ENCODE measurements at regions not wholly inside any gene's neighbourhood (a gene's known extent, or its start where the extent isn't known, plus 50 kb on each side); places are given as distances from the start of the nearest gene placed in this dataset.

DNA sequence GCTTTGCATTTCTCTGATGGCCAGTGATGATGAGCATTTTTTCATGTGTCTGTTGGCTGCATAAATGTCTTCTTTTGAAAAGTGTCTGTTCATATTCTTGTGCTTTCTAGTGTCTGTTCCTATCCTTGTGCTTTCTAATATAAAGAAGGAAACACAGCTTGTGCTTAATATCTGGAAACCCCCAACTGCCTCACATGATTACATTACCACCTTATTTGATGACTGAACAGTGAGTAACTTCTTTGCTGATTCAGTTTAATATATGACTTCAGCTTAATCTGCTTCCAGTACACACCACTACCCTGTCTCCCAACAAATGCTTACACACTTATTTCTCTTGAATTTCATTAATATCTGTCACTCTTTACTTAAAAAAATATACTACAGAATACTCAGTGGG is 835.1 kb downstream of the EDEM1 start:
- TF ChIP-seq, protein P1, sequence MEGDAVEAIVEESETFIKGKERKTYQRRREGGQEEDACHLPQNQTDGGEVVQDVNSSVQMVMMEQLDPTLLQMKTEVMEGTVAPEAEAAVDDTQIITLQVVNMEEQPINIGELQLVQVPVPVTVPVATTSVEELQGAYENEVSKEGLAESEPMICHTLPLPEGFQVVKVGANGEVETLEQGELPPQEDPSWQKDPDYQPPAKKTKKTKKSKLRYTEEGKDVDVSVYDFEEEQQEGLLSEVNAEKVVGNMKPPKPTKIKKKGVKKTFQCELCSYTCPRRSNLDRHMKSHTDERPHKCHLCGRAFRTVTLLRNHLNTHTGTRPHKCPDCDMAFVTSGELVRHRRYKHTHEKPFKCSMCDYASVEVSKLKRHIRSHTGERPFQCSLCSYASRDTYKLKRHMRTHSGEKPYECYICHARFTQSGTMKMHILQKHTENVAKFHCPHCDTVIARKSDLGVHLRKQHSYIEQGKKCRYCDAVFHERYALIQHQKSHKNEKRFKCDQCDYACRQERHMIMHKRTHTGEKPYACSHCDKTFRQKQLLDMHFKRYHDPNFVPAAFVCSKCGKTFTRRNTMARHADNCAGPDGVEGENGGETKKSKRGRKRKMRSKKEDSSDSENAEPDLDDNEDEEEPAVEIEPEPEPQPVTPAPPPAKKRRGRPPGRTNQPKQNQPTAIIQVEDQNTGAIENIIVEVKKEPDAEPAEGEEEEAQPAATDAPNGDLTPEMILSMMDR (IDR thresholded peaks at IDR 0.05), result no peak
- TF ChIP-seq POLR2A (IDR thresholded peaks at IDR 0.05), result no peak
